Breast epithelium (tissue), 4 donors: ENCODE measurements at regions not wholly inside any gene's neighbourhood (a gene's known extent, or its start where the extent isn't known, plus 50 kb on each side); places are given as distances from the start of the nearest gene placed in this dataset.

ENCODE experiments used
- DNase-seq, 2 donors: peaks; one replicate each; pipeline ENCODE4 v3.0.0-alpha.2; 2019; ENCODE audit warnings: low spot score in 2 of 2
- H3K27ac ChIP-seq, 2 donors: fragments of 200-600 bp; sonication (generic) in 1 of 2; one replicate each; pipeline ENCODE4 v1.5.1; 2016 to 2019; ENCODE audit warnings: mild to moderate bottlenecking in 1 of 2
- H3K27me3 ChIP-seq, 2 donors: fragments of 200-600 bp; sonication (generic) in 1 of 2; one replicate each; pipeline versions ENCODE4 v1.5.1 to v1.6.0; 2017 to 2019; ENCODE audit warnings: control low read depth in 1 of 2, mild to moderate bottlenecking in 1 of 2
- H3K36me3 ChIP-seq: fragments of 200-600 bp; one replicate; pipeline ENCODE4 v1.5.1; 2019
- H3K4me1 ChIP-seq, 2 donors: fragments of 200-600 bp; sonication (generic); one replicate each; pipeline ENCODE4 v1.5.1; 2016 to 2019; ENCODE audit warnings: control low read depth in 1 of 2
- H3K4me3 ChIP-seq, 3 donors: fragments of 200-600 bp; sonication (generic); 1 replicate in 2 of 3; 2 replicates in 1 of 3; pipeline ENCODE4 v1.5.1; 2016 to 2019; ENCODE audit warnings: mild to moderate bottlenecking in 3 of 3, moderate library complexity in 2 of 3
- H3K9me3 ChIP-seq, 2 donors: fragments of 200-600 bp; sonication (generic) in 1 of 2; one replicate each; pipeline ENCODE4 v1.5.1; 2016 to 2019; ENCODE audit warnings: control low read depth in 1 of 2
- POLR2A ChIP-seq: fragments of 450-650 bp; IDR thresholded peaks from one replicate; pipeline ENCODE4 v1.6.1; 2016; ENCODE audit warnings: antibody characterized with exemption, mild to moderate bottlenecking, moderate library complexity
- POLR2AphosphoS5 ChIP-seq, 3 donors: sonication (generic); formaldehyde crosslinking; IDR thresholded peaks; one replicate each; pipeline ENCODE4 v1.6.1; 2017; ENCODE audit warnings: antibody characterized with exemption in 3 of 3
- intact Hi-C: fragments of 100-400 bp; cut with DNase I; formaldehyde crosslinking; loops from one replicate; pipeline ENCODE4 v1.15.1; 2023; ENCODE audit warnings: low total_unique reads
- TF ChIP-seq, protein P1 (sequence below), 3 donors: fragments of 450-650 bp; IDR thresholded peaks; one replicate each; pipeline ENCODE4 v1.5.1; 2016 to 2017; ENCODE audit warnings: antibody characterized with exemption in 3 of 3, mild to moderate bottlenecking in 3 of 3, moderate library complexity in 3 of 3

DNA sequence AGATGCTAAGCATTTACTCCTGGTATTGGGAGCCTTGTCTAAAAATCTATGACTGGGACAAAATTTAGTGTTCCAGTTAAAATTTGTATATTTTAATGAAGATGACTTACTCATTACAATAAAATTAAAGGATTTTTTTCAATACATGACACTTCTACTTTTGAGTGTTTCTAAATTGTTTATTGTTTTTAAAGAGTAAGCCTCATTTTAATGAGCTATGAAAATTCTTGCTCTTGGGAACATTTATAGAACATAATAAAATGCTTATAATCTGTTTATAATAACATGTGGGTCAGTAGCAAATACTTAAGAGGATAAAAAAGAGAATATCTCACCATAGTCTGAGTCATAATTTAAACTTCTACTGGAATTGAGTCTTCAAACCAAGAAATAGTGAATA is 149.5 kb downstream of the PLCE1 start:
- intact Hi-C loops = no loop called here
- Histone ChIP-seq H3K4me1 (no peaks in the 10 kb centered on the region), H3K27me3 (no peaks in the 10 kb centered on the region), H3K27ac (no peak overlapping the region), H3K36me3 (no peaks in the 10 kb centered on the region), H3K4me3 (no peak overlapping the region), H3K9me3 (peaks cover 0 to 3% of the 10 kb centered on the region in 2 donors)
- no peak for DNase-seq
- TF ChIP-seq POLR2AphosphoS5 (IDR thresholded peaks at IDR 0.05) = no peak
- TF ChIP-seq, protein P1, sequence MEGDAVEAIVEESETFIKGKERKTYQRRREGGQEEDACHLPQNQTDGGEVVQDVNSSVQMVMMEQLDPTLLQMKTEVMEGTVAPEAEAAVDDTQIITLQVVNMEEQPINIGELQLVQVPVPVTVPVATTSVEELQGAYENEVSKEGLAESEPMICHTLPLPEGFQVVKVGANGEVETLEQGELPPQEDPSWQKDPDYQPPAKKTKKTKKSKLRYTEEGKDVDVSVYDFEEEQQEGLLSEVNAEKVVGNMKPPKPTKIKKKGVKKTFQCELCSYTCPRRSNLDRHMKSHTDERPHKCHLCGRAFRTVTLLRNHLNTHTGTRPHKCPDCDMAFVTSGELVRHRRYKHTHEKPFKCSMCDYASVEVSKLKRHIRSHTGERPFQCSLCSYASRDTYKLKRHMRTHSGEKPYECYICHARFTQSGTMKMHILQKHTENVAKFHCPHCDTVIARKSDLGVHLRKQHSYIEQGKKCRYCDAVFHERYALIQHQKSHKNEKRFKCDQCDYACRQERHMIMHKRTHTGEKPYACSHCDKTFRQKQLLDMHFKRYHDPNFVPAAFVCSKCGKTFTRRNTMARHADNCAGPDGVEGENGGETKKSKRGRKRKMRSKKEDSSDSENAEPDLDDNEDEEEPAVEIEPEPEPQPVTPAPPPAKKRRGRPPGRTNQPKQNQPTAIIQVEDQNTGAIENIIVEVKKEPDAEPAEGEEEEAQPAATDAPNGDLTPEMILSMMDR (IDR thresholded peaks at IDR 0.05) = no peak
- no peak for TF ChIP-seq POLR2A

DNA sequence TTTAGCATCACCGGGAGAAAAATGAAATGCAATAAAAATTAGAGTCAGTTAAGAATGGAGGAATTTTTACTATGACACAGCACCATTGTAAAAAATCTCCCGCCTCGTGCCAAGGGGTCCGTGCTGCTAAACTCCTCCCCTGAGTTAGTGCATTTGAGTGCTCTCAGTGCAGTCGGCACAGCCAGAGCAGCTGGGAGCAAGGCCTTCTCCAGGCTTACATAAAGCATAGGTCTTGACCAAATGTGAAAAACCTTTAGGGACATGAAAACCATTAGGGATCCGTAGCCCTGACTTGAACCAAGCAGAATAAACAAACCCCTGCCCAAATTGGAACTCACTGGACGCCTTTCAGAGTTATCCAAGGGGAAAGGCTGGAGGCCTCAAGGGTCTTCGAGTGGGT is 152.6 kb downstream of the PLCE1 start:
- Histone ChIP-seq H3K36me3 (no peaks in the 10 kb centered on the region), H3K9me3 (peaks cover 0 to 3% of the 10 kb centered on the region in 2 donors), H3K27ac (no peak overlapping the region), H3K4me3 (no peak overlapping the region), H3K27me3 (no peaks in the 10 kb centered on the region), H3K4me1 (no peaks in the 10 kb centered on the region)
- TF ChIP-seq POLR2A = no peak
- TF ChIP-seq, protein P1 (IDR thresholded peaks at IDR 0.05) = no peak
- TF ChIP-seq POLR2AphosphoS5 (IDR thresholded peaks at IDR 0.05) = no peak
- DNase-seq = no peak
- intact Hi-C loops = no loop called here

DNA sequence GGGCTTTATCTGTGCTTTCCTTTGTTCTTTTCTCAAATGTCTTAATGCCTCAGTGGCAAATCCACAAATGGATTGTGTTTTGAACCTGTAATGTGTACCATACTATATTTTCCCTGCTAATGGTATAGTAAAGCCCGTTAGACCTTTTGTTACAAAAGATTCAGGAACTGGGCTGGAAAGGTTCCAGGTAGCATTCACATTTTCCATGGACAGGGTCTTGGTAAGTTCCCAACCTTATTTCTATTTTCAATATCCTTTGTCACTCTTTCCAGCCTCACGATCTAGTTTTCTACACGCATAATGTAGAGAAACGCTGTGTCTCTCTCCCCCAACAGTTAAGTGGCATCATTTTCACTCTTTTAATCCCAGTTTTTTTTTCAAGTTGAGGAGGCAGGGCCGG is 153.0 kb downstream of the PLCE1 start:
- Histone ChIP-seq H3K27ac (no peak overlapping the region), H3K9me3 (peaks cover 0 to 3% of the 10 kb centered on the region in 2 donors), H3K4me3 (no peak overlapping the region), H3K4me1 (no peaks in the 10 kb centered on the region), H3K27me3 (no peaks in the 10 kb centered on the region), H3K36me3 (no peaks in the 10 kb centered on the region)
- DNase-seq = no peak
- TF ChIP-seq, protein P1 (IDR thresholded peaks at IDR 0.05) = no peak
- TF ChIP-seq POLR2AphosphoS5 (IDR thresholded peaks at IDR 0.05) (no peak), POLR2A (no peak)
- intact Hi-C loops = no loop called here

DNA sequence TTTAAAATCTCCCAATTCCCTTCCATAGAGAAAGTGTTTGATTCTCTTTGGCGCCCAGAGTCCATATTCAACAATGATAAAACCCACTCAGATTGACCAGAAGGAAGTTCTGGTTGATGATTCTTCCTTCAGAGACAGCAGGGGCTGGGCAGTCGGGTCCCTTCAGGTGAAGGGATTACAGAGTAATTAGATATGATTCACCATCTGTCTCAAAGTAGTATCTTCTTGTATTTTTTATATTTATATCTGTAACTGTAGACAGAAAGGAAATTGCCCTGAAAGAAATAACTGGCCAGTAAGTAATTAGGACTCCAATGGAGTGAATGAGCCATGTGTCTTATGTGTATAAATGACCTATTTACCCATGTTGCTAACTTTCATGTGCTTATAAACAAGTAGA is 156.0 kb downstream of the PLCE1 start:
- no peaks in the 10 kb centered on the region for H3K27me3 ChIP-seq
- H3K4me1 ChIP-seq = no peaks in the 10 kb centered on the region
- H3K4me3 ChIP-seq = no peak overlapping the region
- TF ChIP-seq POLR2A (no peak), POLR2AphosphoS5 (IDR thresholded peaks at IDR 0.05) (no peak)
- TF ChIP-seq, protein P1 (IDR thresholded peaks at IDR 0.05) = no peak
- H3K36me3 ChIP-seq = no peaks in the 10 kb centered on the region
- H3K9me3 ChIP-seq = peaks cover 0 to 3% of the 10 kb centered on the region in 2 donors
- intact Hi-C loops = no loop called here
- no peak overlapping the region for H3K27ac ChIP-seq
- DNase-seq = no peak

DNA sequence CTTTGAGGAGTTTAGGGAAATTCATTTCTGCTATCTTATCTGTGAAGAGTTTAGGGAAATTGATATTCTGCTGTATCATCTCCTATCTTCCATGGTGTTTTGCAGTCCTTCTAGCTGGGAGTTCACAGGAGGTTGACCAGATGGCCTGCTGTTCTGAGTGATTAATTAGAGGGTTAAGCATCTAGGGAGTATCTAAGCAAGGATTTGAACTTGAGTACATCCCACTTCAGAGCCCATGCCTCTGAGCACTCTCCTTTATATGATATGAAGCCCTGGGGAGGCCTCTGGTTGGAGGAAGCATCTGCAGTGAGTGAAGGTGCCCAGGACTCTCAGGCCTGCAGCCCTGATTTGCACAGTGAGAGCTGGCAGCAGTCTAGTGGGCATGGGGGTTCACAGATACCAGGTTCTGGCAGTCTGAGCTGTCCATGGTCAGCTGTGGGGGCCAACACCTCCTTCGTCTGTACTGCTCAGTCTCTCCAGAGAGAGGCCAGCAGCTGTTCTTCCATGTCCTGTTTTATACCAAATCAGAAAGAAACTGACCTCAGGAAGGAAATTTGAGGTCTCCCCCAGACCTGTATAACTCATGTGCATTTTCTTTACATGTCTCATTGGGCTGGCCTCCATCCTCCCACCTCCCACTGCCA is 156.9 kb downstream of the PLCE1 start:
- H3K27ac ChIP-seq = no peak overlapping the region
- H3K4me1 ChIP-seq = no peaks in the 10 kb centered on the region
- peaks cover 0 to 3% of the 10 kb centered on the region in 2 donors for H3K9me3 ChIP-seq
- no peaks in the 10 kb centered on the region for H3K36me3 ChIP-seq
- TF ChIP-seq, protein P1 (IDR thresholded peaks at IDR 0.05) = no peak
- no peak for TF ChIP-seq POLR2AphosphoS5 (IDR thresholded peaks at IDR 0.05)
- TF ChIP-seq POLR2A = no peak
- DNase-seq = no peak
- no peaks in the 10 kb centered on the region for H3K27me3 ChIP-seq
- H3K4me3 ChIP-seq = no peak overlapping the region
- intact Hi-C loops = no loop called here
